ENCODE measurements at regions not wholly inside any gene's neighbourhood (a gene's known extent, or its start where the extent isn't known, plus 50 kb on each side); places are given as distances from the start of the nearest gene placed in this dataset.
"Not testable (repeated sequence)": the region's sequence is repeated elsewhere in the genome, so short reads cannot be mapped to it uniquely, and the experiment has no call there.

GRCh38 chr12:125561008-125561407 is 495.8 kb downstream of the AACS start:
- not testable (repeated sequence) for DNase-seq (ENCODE audit: low read depth in 2 of 2)

- DNase-seq (ENCODE audit: low read depth in 2 of 2) = no peak
Observed at GRCh38 chr12:125564753-125565152, 499.5 kb downstream of the AACS start.

- DNase-seq (ENCODE audit: low read depth in 2 of 2) = no peak
Observed at GRCh38 chr12:125567581-125567980, 502.3 kb downstream of the AACS start.

GRCh38 chr12:125568306-125568705 is 503.1 kb downstream of the AACS start:
- no peak for DNase-seq (ENCODE audit: low read depth in 2 of 2)

GRCh38 chr12:125573271-125573670 is 508.0 kb downstream of the AACS start:
- DNase-seq (ENCODE audit: low read depth in 2 of 2) = no peak

GRCh38 chr12:125577334-125577733 is 512.1 kb downstream of the AACS start:
- no peak for DNase-seq (ENCODE audit: low read depth in 2 of 2)

DNA sequence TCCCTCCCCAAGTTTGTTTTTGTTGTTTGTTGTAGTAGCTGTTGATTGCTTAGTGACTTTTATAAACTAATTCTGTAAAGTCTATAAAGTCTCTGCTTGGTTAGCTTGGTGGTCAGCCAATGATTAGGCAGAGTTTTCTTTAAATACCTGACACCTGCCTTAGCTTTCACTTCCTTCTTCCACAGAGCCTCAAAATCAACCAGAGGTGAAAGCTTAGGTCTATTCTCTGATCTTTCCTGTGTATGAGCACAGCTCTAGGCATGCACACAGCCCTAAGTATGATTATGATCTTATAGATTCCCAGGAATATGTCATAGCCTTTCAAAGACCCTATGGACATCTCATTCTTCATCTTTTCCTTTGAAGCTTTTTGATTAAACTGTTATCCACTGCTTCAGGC is 514.7 kb downstream of the AACS start:
- DNase-seq (ENCODE audit: low read depth in 2 of 2) = no peak

DNA sequence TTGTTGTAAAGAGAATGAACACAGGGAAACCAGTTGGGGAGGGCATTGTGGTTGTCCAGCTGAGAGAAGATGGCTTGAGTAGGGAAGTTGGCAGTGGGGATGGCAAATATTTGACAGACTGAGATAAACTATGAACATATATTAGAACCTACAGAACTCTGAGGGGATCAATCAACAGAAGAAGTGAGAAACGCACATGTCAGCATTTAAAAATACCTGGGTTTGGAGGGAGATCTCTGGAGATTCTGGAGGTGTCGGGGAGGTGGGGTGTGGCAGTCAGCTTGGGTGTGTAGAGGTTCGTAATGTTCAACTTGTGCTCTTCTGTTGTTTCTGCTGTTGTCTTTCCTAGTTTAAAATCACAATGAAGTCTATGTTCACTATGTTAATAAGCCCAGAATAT is 517.8 kb downstream of the AACS start:
- no peak for DNase-seq (ENCODE audit: low read depth in 2 of 2)

DNA sequence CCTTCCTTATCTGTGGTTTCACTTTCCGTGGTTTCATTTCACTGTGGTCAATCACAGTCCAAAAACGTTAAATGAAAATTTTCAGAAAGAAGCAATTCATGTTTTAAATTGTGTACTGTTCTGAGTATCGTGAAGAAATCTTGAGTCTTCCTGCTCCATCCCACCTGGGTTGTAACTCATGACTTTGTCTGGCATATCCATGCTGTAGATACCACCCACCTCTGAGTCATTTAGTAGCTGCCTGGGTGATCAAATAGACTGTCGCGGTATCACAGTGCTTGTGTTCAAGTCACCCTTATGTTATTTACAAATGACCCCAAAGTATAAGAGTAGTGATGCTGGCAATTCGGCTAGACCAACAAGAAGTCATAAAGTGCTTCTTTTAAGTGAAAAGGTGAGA is 521.2 kb downstream of the AACS start:
- DNase-seq (ENCODE audit: low read depth in 2 of 2) = no peak

- no peak for DNase-seq (ENCODE audit: low read depth in 2 of 2)
Observed at GRCh38 chr12:125593269-125593668, 528.0 kb downstream of the AACS start.

GRCh38 chr12:125604976-125605375 is 539.7 kb downstream of the AACS start:
- DNase-seq (ENCODE audit: low read depth in 2 of 2) = no peak

- no peak for DNase-seq (ENCODE audit: low read depth in 2 of 2)
Observed at GRCh38 chr12:125606312-125606711, 541.1 kb downstream of the AACS start.

- no peak for DNase-seq (ENCODE audit: low read depth in 2 of 2)
Observed at GRCh38 chr12:125610292-125610691, 545.1 kb downstream of the AACS start.

GRCh38 chr12:125610971-125611370 is 545.7 kb downstream of the AACS start:
- DNase-seq (ENCODE audit: low read depth in 2 of 2) = no peak

- DNase-seq (ENCODE audit: low read depth in 2 of 2) = no peak
Observed at GRCh38 chr12:125614058-125614457, 548.8 kb downstream of the AACS start.

DNA sequence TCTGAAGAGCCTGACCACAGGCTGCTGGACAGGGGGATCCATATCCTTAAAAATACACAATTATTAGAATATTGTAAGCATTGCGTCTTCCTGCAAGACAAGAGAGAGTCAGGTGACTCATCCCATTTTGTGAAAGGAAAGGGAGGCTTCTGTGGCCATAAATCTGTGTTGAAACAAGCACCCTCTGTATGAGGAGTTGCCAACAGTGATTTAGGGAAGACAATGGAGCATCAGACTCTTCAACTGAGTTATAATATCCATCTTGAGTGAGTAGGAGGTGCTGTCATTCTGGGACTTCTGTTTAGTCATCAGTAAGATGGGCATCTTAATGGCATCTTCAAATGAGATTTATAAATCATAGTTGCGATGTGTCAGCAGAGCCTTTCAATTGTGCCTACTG is 554.5 kb downstream of the AACS start:
- DNase-seq (ENCODE audit: low read depth in 2 of 2) = no peak

GRCh38 chr12:125633686-125634085 is 568.5 kb downstream of the AACS start:
- DNase-seq (ENCODE audit: low read depth in 2 of 2) = no peak

DNA sequence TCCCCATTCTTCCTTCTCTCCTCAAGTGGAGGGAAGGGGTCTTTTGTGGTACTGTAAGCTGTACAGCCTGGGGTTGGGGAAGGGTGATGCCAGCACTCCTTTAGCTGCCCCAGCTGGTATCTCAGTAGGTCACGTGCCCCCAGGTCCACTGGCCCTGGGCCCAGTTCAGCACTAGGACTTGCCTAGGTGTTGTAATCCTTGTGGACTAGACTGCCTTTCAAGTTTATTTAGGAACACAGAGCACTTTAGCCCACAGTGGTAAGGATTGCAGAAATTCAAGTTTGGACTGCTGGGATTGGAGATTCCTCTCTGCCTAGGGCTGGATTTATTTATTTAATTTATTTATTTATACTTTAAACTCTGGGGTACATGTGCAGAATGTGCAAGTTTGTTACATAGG is 569.6 kb downstream of the AACS start:
- no peak for DNase-seq (ENCODE audit: low read depth in 2 of 2)

- DNase-seq (ENCODE audit: low read depth in 2 of 2) = no peak
Observed at GRCh38 chr12:125639826-125640225, 574.6 kb downstream of the AACS start.

- DNase-seq (ENCODE audit: low read depth in 2 of 2) = no peak
Observed at GRCh38 chr12:125643055-125643454, 577.8 kb downstream of the AACS start.

GRCh38 chr12:125645724-125646123 is 580.5 kb downstream of the AACS start:
- DNase-seq (ENCODE audit: low read depth in 2 of 2) = no peak

DNA sequence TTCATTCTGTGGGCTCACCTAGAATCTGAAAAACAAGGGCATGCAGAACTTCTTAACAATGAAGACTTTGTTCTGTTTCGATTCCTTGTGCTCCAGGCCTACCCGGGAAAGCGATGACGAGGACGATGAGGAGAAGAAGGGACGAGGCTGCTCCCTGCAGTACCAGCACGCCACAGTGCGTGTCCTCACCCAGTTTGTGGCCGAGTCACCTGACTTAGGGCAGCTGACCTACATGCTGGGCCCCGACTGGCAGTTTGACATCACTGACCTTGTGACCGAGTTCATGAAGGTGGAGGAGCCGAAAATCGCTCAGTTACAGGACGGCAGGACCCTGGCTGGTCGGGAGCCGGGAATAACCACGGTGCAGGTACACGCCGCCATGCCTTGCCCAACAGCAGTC is 585.4 kb downstream of the AACS start:
- DNase-seq (ENCODE audit: low read depth in 2 of 2) = no peak

DNA sequence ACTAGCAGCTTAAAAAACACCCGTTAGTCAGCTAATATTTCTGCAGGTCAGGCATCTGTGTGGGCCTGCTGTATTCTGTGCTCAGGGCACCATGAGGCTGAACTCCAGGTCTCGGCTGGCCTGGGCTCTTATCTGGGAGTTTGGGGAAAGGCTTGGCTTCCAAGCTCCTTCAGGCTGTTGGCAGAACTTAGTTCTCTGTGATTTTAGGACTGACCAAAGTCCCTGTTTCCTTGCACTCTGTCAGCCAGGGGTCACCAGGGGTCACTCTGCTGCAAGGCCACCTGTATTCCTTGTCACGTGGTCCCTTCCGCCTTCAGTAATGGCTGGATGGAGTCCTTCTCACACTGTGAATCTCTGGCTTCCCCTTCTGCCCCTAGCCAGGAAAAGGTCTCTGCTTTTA is 586.4 kb downstream of the AACS start:
- DNase-seq (ENCODE audit: low read depth in 2 of 2) = no peak

GRCh38 chr12:125652681-125653080 is 587.4 kb downstream of the AACS start:
- DNase-seq (ENCODE audit: low read depth in 2 of 2) = no peak

GRCh38 chr12:125657681-125658080 is 592.4 kb downstream of the AACS start:
- no peak for DNase-seq (ENCODE audit: low read depth in 2 of 2)
